ENCODE measurements at regions not wholly inside any gene's neighbourhood (a gene's known extent, or its start where the extent isn't known, plus 50 kb on each side); places are given as distances from the start of the nearest gene placed in this dataset.

DNA sequence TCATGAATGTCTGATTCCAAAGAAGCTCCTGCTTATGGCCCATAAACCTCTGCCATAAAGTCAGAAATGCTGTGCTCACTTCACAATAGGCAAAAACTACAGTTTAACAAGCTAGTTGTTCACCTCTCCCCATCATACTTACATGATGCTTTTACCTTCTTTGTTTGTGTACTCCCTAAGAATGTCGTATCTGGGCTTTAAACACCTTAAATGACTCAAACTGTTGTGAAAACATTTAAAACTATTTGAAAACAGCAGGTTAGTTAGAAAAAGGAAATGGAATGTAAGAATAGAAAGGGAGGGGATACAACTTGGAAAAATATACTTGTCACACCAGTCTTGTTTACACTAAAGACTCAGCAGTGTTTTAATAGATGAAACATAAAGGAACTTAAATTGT lies 128.2 kb upstream of the AGR3 start:
- TF ChIP-seq, protein P1, sequence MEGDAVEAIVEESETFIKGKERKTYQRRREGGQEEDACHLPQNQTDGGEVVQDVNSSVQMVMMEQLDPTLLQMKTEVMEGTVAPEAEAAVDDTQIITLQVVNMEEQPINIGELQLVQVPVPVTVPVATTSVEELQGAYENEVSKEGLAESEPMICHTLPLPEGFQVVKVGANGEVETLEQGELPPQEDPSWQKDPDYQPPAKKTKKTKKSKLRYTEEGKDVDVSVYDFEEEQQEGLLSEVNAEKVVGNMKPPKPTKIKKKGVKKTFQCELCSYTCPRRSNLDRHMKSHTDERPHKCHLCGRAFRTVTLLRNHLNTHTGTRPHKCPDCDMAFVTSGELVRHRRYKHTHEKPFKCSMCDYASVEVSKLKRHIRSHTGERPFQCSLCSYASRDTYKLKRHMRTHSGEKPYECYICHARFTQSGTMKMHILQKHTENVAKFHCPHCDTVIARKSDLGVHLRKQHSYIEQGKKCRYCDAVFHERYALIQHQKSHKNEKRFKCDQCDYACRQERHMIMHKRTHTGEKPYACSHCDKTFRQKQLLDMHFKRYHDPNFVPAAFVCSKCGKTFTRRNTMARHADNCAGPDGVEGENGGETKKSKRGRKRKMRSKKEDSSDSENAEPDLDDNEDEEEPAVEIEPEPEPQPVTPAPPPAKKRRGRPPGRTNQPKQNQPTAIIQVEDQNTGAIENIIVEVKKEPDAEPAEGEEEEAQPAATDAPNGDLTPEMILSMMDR (IDR thresholded peaks at IDR 0.05; ENCODE audit: insufficient read depth, low read length, poor library complexity, severe bottlenecking) = no peak
- no peak for TF ChIP-seq EZH2phosphoT487 (conservative IDR thresholded peaks at IDR 0.05; ENCODE audit: low read length)
